AG10803 (cell line): ENCODE measurements at regions not wholly inside any gene's neighbourhood (a gene's known extent, or its start where the extent isn't known, plus 50 kb on each side); places are given as distances from the start of the nearest gene placed in this dataset.

Experiments used
- DNase-seq: peaks from one replicate; pipeline ENCODE4 v3.0.0; 2010; ENCODE audit warnings: low read depth
- H3K4me3 ChIP-seq: 2 replicates; pipeline ENCODE4 v1.5.1; 2011; ENCODE audit warnings: mild to moderate bottlenecking, low read length, control low read depth
- TF ChIP-seq, protein P1 (sequence below): conservative IDR thresholded peaks from 2 replicates; pipeline ENCODE4 v1.5.1; 2011; ENCODE audit warnings: mild to moderate bottlenecking, low read length, control low read depth, inconsistent platforms

DNA sequence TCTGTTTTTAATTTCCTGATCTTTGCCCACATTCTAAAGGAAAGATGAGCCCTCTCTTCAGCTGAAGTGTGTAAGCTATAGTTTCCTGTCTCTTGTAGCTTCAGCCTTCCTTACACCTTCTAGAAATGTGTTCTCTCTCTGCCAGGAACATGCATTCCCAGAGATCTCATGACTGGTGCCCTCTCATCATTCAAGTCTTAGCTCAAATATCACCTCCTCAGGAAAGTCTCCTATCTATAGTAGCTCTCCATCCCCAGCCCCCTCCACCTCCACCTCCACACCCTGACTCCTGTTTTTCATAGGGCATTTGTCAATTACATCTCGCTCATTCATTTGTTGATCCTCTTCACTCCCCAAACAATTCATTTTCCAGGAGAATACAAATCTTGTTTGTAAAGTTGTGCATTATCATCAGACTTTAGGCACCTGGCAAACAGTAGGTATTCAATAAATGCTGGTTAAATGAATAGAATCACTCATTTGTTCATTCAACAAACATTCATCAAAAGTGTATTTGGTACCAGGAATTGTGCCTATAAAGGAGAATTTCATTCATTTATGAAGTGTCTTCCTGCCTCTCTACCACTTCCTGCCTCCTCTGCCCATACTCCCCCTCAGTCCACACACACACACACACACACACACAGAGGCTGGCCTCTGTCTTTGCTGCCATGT lies 160.3 kb downstream of the BBOX1 start:
- TF ChIP-seq, protein P1, sequence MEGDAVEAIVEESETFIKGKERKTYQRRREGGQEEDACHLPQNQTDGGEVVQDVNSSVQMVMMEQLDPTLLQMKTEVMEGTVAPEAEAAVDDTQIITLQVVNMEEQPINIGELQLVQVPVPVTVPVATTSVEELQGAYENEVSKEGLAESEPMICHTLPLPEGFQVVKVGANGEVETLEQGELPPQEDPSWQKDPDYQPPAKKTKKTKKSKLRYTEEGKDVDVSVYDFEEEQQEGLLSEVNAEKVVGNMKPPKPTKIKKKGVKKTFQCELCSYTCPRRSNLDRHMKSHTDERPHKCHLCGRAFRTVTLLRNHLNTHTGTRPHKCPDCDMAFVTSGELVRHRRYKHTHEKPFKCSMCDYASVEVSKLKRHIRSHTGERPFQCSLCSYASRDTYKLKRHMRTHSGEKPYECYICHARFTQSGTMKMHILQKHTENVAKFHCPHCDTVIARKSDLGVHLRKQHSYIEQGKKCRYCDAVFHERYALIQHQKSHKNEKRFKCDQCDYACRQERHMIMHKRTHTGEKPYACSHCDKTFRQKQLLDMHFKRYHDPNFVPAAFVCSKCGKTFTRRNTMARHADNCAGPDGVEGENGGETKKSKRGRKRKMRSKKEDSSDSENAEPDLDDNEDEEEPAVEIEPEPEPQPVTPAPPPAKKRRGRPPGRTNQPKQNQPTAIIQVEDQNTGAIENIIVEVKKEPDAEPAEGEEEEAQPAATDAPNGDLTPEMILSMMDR, result no peak
- DNase-seq, result peak; percentile 46
- no peak overlapping the region for H3K4me3 ChIP-seq

DNA sequence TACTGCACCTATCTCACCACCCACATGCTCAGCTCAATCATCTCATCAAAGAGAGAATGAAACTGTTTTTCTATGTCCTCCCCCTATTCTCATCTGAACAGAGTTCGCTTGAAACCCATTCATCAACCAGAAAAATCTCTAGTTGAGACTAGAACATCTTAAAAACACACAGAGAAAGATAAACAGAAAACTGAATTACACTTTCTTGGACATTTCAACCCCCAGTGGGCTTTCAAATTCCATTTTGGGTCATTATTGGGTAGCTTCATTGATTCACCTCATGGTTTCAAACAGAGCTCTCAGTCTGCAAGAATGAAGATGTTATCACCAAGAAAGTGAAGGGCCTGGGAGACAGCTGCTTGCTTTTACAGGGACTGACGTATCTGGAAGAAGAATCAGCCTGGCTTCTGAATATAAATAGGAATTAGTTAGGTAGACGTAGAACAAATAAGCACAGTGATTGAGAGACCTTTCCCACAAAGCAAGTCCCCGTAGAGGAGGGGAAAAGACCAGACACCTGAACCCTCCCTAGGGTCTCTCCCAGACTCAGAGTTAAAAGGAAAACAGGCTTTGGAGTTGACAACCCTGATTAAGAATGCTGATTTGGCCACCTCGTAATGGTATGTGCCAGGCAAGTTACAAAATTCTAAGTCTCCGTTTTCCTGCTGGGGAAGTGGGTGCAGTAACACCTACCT lies 155.7 kb downstream of the BBOX1 start:
- TF ChIP-seq, protein P1, result no peak
- H3K4me3 ChIP-seq, result no peak overlapping the region
- DNase-seq, result no peak

DNA sequence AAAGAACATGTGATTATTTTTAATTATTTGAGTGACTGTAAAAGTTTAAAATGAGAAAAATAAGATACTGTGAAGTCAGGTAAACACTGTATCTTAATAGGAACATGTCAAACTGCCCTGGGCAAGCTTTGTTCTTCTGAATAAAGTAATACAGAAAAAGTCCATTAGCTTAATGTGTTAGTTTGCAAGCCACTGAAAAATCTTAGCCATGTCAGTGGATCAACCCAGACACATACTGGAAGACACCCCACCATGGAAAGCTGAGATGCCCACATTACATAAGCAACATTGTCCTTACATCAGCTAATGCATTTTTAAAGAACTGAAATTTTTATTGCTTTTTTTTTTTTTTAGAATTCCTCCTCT lies 155.2 kb downstream of the BBOX1 start:
- no peak overlapping the region for H3K4me3 ChIP-seq
- DNase-seq, result no peak
- TF ChIP-seq, protein P1, result no peak

DNA sequence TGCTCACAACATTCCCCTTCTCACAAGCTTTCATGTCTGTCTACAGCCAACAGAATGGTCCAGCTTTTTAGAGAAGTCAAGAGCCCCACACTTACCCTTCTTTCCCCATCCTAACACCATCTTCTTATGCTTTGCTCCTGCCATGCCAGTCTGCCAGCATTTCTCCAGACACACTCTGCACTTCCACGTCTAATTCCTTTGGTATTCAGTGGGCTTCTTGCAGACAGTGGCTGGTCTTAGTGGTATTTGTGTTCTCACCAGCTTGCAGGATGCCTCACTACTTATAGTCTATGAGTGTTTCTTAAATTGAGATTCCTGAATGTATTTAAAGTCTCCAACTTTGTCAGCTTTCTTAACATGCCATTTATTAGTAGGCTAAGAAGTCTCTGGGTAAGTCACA lies 154.4 kb downstream of the BBOX1 start:
- DNase-seq, result peak; percentile 45
- TF ChIP-seq, protein P1, result no peak
- no peak overlapping the region for H3K4me3 ChIP-seq

DNA sequence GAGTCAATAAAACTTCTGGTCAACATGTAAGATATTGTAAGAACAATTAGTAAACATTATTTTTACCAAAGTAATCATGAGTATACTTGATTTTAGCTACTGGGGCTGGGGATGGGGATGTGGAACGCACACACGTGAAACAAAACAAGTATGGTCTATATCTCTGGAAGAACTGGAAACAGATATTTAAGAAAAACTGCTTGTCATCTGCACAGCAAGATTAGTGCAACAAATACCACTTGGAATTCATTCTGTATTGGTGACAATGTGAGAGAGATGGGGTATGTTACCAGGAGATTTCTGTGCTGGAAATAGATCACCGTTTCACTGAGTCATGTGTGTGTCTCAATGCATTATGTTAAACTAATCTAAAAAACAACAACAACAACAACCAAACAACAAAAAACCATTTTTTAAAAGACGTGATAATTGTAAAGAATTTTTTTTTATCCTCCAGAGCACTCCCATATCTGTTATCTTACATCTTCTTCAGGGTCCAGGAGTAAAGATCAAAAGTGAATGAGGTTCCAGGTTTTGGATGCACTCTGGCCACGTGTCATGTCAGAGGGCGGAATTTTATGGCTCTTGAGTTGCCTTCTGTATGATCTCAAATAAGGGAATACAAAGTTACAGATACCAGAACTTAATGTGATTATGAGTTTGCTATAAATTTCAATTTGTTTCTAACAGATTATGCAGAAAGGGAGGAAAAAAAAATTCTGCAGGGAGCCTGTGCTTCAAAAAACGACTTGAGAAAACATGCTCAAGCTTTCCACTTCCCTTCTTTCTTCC lies 153.0 kb downstream of the BBOX1 start:
- TF ChIP-seq, protein P1, result no peak
- DNase-seq, result no peak
- no peak overlapping the region for H3K4me3 ChIP-seq

DNA sequence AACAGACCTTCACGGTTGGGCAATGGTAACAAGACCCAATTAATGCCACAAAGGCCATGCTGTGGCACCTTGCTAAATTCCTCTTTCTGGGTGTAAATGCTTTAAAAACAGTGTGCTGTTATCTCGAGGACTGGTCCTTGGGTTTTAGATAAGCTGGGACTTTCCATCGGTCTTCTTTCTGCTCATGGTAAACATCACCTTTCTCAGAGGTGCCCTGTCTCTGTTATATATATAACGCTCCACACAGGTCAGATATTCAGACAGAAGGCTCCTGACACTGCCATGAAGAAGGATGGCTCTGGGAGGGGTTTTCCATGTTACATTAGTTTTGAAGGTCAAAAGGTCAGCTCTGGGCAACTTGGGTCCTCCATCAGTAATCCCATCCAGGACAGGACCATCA lies 151.6 kb downstream of the BBOX1 start:
- no peak overlapping the region for H3K4me3 ChIP-seq
- no peak for DNase-seq
- TF ChIP-seq, protein P1, result no peak
